ENCODE measurements at regions not wholly inside any gene's neighbourhood (a gene's known extent, or its start where the extent isn't known, plus 50 kb on each side); places are given as distances from the start of the nearest gene placed in this dataset.

DNA sequence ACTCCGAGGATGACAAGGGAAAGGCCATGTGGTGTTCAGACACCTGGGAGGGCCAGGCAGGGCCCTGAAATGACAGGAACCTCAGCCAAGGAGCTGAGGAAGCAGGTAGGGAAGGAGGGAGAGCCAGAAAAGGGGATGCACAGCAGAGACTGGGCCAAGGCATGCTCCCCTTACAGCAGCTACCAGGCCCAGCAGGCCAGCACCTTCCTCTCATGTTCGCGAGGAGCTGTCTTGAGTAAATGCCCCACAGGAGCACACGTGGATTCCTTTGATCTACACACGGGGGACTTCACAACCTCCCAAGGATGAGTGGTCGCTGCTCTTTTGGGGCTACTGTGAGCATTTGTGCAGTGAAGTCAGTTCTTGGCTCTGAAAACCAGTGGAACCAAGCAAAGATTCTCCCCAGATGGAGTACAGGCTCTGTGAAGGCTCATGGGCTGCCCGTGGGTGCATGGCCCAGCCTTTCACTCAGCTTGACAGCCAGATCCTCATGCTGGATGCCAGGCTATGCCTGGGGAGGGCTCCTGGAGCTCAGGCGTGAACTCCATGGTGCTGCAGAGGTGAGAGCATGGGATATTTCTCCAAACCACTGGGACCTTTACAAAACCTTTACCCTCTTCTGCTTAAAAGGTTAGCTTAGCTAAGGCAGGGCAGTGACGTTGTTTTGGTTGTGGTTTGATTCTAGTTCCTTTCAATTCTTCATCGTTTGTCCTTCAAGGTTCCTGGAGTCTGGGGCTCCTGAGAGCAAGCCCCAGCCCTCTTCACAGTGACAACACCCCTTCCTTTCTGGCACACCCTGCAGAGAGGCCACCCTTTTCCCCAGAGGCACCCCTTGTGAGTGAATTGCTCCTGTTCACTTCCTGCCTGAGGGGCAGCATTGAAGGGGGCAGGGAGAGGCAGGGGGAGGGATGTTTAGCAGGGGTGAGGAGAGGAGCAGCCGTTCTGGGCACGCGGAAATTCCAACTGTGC, 74.2 kb upstream of the ZPBP start:
- Histone ChIP-seq H3K79me2 (ENCODE audit: insufficient read depth, low read length) (no peaks in the 10 kb centered on the region), H3K36me3 (ENCODE audit: insufficient read depth, low read length) (no peaks in the 10 kb centered on the region), H3K4me2 (ENCODE audit: low read length) (peak overlapping the region; percentile 38), H3F3A (ENCODE audit: insufficient read depth, low read length) (no peaks in the 10 kb centered on the region), H3K27ac (ENCODE audit: low read depth, low read length, poor library complexity, severe bottlenecking) (peak overlapping the region; percentile 69), H3K4me1 (ENCODE audit: insufficient read depth, low read length, severe bottlenecking) (peaks cover 40% of the 10 kb centered on the region), H3K27me3 (ENCODE audit: insufficient read depth, low read length) (no peaks in the 10 kb centered on the region), H3K9me3 (ENCODE audit: low read length) (no peaks in the 10 kb centered on the region), H3K9me2 (ENCODE audit: low read depth, low read length) (no peaks in the 10 kb centered on the region), H3K4me3 (ENCODE audit: low read depth, low read length, poor library complexity, severe bottlenecking) (no peak overlapping the region), H4K20me1 (ENCODE audit: insufficient read depth, low read length) (no peaks in the 10 kb centered on the region), H2AFZ (ENCODE audit: low read length) (peak overlapping the region; percentile 77), H3K9ac (ENCODE audit: low read length) (peak overlapping the region; percentile 55)
- no peak for TF ChIP-seq EZH2 (IDR thresholded peaks at IDR 0.05; ENCODE audit: borderline replicate concordance, low read length)
- TF ChIP-seq, protein P1, sequence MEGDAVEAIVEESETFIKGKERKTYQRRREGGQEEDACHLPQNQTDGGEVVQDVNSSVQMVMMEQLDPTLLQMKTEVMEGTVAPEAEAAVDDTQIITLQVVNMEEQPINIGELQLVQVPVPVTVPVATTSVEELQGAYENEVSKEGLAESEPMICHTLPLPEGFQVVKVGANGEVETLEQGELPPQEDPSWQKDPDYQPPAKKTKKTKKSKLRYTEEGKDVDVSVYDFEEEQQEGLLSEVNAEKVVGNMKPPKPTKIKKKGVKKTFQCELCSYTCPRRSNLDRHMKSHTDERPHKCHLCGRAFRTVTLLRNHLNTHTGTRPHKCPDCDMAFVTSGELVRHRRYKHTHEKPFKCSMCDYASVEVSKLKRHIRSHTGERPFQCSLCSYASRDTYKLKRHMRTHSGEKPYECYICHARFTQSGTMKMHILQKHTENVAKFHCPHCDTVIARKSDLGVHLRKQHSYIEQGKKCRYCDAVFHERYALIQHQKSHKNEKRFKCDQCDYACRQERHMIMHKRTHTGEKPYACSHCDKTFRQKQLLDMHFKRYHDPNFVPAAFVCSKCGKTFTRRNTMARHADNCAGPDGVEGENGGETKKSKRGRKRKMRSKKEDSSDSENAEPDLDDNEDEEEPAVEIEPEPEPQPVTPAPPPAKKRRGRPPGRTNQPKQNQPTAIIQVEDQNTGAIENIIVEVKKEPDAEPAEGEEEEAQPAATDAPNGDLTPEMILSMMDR (IDR thresholded peaks at IDR 0.05; ENCODE audit: low read length) = no peak

DNA sequence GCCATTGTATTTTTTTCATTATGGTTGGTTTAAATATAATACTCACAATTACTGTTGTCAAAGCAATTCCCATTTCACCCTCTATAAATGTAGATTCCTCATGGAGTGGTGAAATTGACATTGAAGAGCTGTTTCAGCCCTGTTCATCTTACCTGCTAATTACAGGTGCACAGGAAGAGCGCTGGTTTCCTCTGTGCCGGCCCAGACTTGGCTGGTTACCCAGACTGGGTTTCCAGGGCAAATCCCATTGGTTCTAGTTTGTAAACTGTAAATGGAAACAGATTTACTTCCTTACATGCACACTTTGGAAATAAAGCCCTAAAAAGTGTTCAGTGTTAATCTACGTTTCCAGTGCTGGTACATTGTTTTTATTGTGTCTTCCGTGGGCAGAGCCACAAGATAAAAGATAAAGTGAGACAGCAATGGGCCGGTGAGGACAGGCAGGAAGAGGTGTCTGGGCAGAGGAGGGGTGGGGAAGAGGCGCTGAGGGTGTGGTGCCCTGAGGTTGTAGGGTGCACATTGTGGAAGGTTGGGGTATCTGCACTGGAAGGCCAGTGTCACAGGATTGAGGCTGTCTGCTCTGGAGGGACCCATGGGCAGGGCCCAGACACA, 71.6 kb upstream of the ZPBP start:
- Histone ChIP-seq H3K79me2 (ENCODE audit: insufficient read depth, low read length) (no peaks in the 10 kb centered on the region), H3K4me2 (ENCODE audit: low read length) (no peak overlapping the region), H3K9me3 (ENCODE audit: low read length) (no peaks in the 10 kb centered on the region), H3K27me3 (ENCODE audit: insufficient read depth, low read length) (no peaks in the 10 kb centered on the region), H3K36me3 (ENCODE audit: insufficient read depth, low read length) (no peaks in the 10 kb centered on the region), H3K9me2 (ENCODE audit: low read depth, low read length) (no peaks in the 10 kb centered on the region), H3K4me1 (ENCODE audit: insufficient read depth, low read length, severe bottlenecking) (peaks cover 48% of the 10 kb centered on the region), H2AFZ (ENCODE audit: low read length) (no peak overlapping the region; the same call in 1 of the 2 replicates), H3F3A (ENCODE audit: insufficient read depth, low read length) (no peaks in the 10 kb centered on the region), H3K9ac (ENCODE audit: low read length) (no peak overlapping the region), H3K27ac (ENCODE audit: low read depth, low read length, poor library complexity, severe bottlenecking) (peak overlapping the region; percentile 7), H3K4me3 (ENCODE audit: low read depth, low read length, poor library complexity, severe bottlenecking) (no peak overlapping the region), H4K20me1 (ENCODE audit: insufficient read depth, low read length) (no peaks in the 10 kb centered on the region)
- TF ChIP-seq, protein P1 (IDR thresholded peaks at IDR 0.05; ENCODE audit: low read length) = no peak

DNA sequence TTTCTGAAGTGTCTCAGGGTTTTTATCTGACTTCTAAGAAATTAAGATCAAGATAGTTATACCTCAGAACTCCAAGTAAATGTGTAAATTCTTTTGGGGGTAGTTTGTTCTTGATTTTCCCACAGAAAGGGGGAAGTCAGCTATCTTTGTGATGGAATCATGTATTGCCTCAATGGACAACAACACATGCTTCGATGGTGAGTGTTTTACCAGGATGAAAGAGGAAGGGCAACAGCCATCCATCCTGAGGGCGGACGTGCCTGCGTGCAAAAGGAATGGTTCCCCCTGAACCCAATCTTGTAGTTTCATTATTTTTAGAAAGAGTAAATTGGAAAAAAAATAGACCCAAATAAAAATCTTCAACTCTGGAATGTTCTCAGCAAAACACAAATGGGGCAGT, 67.2 kb upstream of the ZPBP start:
- H3K27ac ChIP-seq (ENCODE audit: low read depth, low read length, poor library complexity, severe bottlenecking) = no peak overlapping the region
- H3K4me3 ChIP-seq (ENCODE audit: low read depth, low read length, poor library complexity, severe bottlenecking) = no peak overlapping the region
- no peaks in the 10 kb centered on the region for H3K79me2 ChIP-seq (ENCODE audit: insufficient read depth, low read length)
- H4K20me1 ChIP-seq (ENCODE audit: insufficient read depth, low read length) = no peaks in the 10 kb centered on the region
- no peaks in the 10 kb centered on the region for H3F3A ChIP-seq (ENCODE audit: insufficient read depth, low read length)
- H3K4me1 ChIP-seq (ENCODE audit: insufficient read depth, low read length, severe bottlenecking) = peaks cover 52% of the 10 kb centered on the region
- peaks cover 6% of the 10 kb centered on the region; the same call in 1 of the 2 replicates for H3K36me3 ChIP-seq (ENCODE audit: insufficient read depth, low read length)
- no peak overlapping the region for H3K9ac ChIP-seq (ENCODE audit: low read length)
- no peak for TF ChIP-seq EZH2 (IDR thresholded peaks at IDR 0.05; ENCODE audit: borderline replicate concordance, low read length)
- TF ChIP-seq, protein P1 (IDR thresholded peaks at IDR 0.05; ENCODE audit: low read length) = no peak
- H3K27me3 ChIP-seq (ENCODE audit: insufficient read depth, low read length) = no peaks in the 10 kb centered on the region
- H3K9me3 ChIP-seq (ENCODE audit: low read length) = no peaks in the 10 kb centered on the region
- no peak overlapping the region for H2AFZ ChIP-seq (ENCODE audit: low read length)
- H3K9me2 ChIP-seq (ENCODE audit: low read depth, low read length) = no peaks in the 10 kb centered on the region
- H3K4me2 ChIP-seq (ENCODE audit: low read length) = no peak overlapping the region
